Skeletal muscle tissue (tissue), 3 donors: ENCODE measurements at regions not wholly inside any gene's neighbourhood (a gene's known extent, or its start where the extent isn't known, plus 50 kb on each side); places are given as distances from the start of the nearest gene placed in this dataset.

Experiments
- H3K27ac ChIP-seq: one replicate; pipeline ENCODE4 v1.7.0; 2013; ENCODE audit warnings: mild to moderate bottlenecking, low read depth, low read length, inconsistent platforms
- H3K27me3 ChIP-seq, 3 donors: one replicate each; pipeline ENCODE4 v1.7.0; 2013; ENCODE audit warnings: low read length in 3 of 3; ENCODE audit not compliant: control insufficient read depth in 3 of 3, insufficient read depth in 3 of 3
- H3K36me3 ChIP-seq, 3 donors: one replicate each; pipeline ENCODE4 v1.7.0; 2013; ENCODE audit warnings: low read length in 3 of 3; ENCODE audit not compliant: control insufficient read depth in 3 of 3, insufficient read depth in 3 of 3
- H3K4me1 ChIP-seq, 3 donors: one replicate each; pipeline ENCODE4 v1.7.0; 2013; ENCODE audit warnings: low read length in 3 of 3, mild to moderate bottlenecking in 3 of 3; ENCODE audit not compliant: control insufficient read depth in 3 of 3, insufficient read depth in 3 of 3
- H3K4me3 ChIP-seq, 3 donors: one replicate each; pipeline ENCODE4 v1.7.0; 2013; ENCODE audit warnings: low read length in 3 of 3
- H3K9ac ChIP-seq, 3 donors: one replicate each; pipeline ENCODE4 v1.7.0; 2013; ENCODE audit warnings: low read length in 3 of 3, mild to moderate bottlenecking in 3 of 3, moderate library complexity in 2 of 3, low read depth in 1 of 3
- H3K9me3 ChIP-seq, 3 donors: one replicate each; pipeline ENCODE4 v1.7.0; 2013; ENCODE audit warnings: low read length in 3 of 3; ENCODE audit not compliant: control insufficient read depth in 3 of 3
- donor health status: Osteomylitis.

DNA sequence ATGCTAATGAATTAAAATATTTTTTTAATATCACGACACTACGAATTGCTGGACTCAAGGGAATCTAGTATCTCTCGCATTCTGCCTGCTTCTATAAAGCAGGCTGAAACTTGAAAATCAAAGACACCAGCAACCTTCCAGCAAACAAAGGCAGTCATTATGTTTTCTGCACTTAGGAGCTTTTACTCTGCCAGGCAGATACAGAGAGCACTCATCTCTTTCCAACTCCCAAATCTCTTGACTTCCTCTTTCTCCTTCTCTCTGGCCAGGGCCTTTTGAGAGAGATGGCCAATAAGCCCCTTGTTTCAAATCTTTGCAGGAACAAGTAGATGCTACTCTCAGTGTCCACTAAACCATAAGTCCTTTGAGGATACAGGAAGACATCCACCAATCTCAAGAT, 95.2 kb upstream of the KLF3 start:
- peaks cover 0 to 4% (median 0%) of the 10 kb centered on the region in 3 donors for H3K4me1 ChIP-seq
- no peaks in the 10 kb centered on the region for H3K36me3 ChIP-seq
- H3K27me3 ChIP-seq, result no peaks in the 10 kb centered on the region
- H3K9ac ChIP-seq, result no peak overlapping the region
- no peak overlapping the region for H3K27ac ChIP-seq
- no peaks in the 10 kb centered on the region for H3K9me3 ChIP-seq
- no peak overlapping the region for H3K4me3 ChIP-seq

DNA sequence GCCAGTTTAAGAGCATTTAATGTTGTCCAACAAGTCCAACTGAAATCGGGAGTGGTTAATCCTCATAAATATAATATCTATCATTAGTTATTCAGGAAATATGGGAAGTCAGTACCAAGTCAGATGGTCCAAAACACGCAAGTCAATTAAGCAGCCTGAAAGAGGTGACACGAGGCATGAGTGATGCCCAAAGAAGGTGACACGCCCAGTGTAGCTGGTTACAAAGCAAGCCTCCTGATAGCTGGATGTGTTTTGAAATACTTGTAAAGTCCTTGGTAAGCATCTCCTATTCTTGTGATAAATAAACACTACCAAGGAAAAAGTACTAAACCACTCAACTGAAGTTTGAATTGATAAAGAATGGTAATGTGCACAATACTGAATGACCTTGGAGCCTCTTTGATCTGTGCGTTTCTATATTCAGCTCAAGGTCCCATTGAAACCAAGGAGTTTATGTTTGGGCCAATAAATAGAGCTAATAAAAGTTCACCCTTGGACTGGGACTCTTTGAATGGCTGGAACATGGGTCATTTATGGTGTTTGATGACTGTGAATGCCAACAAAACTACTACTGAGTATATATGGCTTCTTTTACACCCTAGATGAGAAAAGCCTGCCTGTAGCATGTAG, 93.2 kb upstream of the KLF3 start:
- H3K4me1 ChIP-seq, result peaks cover 9 to 14% (median 13%) of the 10 kb centered on the region in 3 donors
- no peak overlapping the region for H3K27ac ChIP-seq
- no peak overlapping the region for H3K4me3 ChIP-seq
- H3K9me3 ChIP-seq, result no peaks in the 10 kb centered on the region
- H3K9ac ChIP-seq, result no peak overlapping the region
- no peaks in the 10 kb centered on the region for H3K27me3 ChIP-seq
- no peaks in the 10 kb centered on the region for H3K36me3 ChIP-seq

DNA sequence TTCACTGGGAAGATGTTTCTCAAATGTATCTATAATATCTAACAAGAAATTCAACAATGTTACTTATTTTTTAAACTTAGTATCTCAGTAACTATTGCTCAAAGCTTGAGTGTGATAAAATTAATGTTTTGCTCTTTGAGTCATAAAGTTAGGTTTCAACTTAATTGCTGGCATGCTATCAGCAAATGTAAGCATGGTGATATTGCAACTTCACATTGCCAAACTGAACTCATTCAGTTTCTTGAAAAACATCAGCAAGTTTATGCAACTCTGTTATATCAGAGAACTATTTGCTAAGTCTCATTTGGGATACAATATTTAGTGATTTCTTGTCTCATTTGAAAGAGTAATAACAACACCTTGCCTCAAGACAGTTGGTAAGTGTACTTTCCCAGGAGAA, 91.2 kb upstream of the KLF3 start:
- Histone ChIP-seq H3K4me1 (peaks cover 9 to 14% (median 13%) of the 10 kb centered on the region in 3 donors), H3K36me3 (no peaks in the 10 kb centered on the region), H3K27me3 (no peaks in the 10 kb centered on the region), H3K9me3 (no peaks in the 10 kb centered on the region), H3K4me3 (no peak overlapping the region), H3K9ac (no peak overlapping the region), H3K27ac (no peak overlapping the region)

DNA sequence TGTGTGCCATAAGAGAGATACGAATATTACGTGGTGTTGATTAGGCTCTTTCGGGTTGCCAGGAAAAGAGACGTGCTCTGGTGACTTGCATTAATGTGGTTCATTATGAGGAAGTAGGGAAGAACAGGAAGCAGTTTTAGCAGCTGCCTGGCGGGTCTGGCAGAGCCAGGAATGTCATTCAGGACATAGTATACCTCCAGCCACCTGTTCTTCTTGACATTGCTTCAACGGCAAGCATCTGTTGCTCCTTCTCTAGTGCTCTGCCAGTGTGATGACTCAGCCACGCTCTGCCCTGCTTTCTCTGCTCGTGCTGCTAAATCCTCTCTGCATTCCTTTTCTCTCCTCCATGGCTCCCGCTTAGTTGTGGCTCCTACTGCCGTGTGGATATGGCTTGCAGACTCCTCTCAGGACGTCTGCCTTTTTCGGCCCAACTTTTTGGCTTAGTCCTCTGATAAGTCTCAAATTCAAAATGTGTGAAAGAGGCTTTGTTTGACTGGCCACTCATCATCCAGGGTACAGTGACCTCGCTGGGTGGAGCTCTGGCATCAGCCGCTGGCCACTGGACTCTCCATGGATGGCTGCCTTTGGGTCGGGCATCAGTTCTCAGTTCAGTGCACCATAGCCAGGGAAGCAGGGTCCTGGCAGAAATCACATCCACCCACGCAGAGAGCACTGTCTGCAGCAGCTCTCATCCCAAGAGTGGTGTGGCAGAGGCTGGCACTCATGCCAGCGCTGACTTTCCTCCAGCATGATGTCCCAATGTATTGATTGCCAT, 89.3 kb upstream of the KLF3 start:
- peak overlapping the region; percentile 85 for H3K27ac ChIP-seq
- H3K4me3 ChIP-seq, result peak overlapping the region; percentile 25 to 54 (median 40)
- peak overlapping the region in 2 of 3 donors; percentile 42 to 55 for H3K9ac ChIP-seq
- H3K27me3 ChIP-seq, result no peaks in the 10 kb centered on the region
- H3K4me1 ChIP-seq, result peaks cover 9 to 14% (median 13%) of the 10 kb centered on the region in 3 donors
- H3K36me3 ChIP-seq, result no peaks in the 10 kb centered on the region
- no peaks in the 10 kb centered on the region for H3K9me3 ChIP-seq

DNA sequence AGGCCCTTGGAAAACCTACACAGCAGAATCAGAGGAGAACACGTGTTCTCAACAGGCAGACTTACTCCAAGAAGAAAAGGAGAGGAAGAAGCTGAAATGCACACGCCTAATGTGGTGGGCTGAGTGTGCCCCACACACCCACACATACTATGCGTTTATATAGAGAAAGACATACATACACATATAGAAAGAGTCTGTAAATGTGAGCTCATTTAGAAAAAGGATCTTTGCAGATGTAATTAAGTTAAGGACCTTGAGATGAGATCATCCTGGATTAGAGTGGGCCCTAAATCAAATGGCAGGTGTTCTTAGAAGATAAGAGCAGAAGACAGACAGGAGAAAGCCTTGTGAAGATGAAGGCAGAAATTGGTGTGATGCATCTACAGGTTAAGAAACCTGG, 87.2 kb upstream of the KLF3 start:
- H3K9me3 ChIP-seq, result no peaks in the 10 kb centered on the region
- H3K36me3 ChIP-seq, result no peaks in the 10 kb centered on the region
- no peak overlapping the region for H3K4me3 ChIP-seq

DNA sequence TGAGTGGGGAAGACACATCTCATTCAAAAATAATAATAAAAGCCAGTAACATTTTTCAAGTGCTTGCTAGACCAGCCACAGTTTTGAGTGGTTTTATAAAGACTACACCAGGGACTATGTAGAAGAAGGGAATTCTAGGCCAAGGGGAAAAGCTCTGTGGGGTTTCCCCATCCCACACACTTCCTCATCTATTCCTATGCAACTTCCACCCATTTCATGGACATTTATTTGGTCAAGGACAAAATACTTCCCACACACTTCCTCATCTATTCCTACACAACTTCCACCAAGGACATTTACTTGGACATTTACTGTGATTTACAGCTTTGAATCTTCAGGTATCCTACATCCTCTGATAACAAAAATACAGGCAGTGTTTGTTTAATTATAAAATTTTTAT, 86.5 kb upstream of the KLF3 start:
- H3K4me3 ChIP-seq, result no peak overlapping the region
- H3K9me3 ChIP-seq, result no peaks in the 10 kb centered on the region
- H3K27me3 ChIP-seq, result no peaks in the 10 kb centered on the region
- peaks cover 9 to 15% (median 14%) of the 10 kb centered on the region in 3 donors for H3K4me1 ChIP-seq
- H3K27ac ChIP-seq, result no peak overlapping the region
- no peaks in the 10 kb centered on the region for H3K36me3 ChIP-seq
- H3K9ac ChIP-seq, result no peak overlapping the region

More for the DNA sequence above, 87.2 kb upstream of the KLF3 start:
- Histone ChIP-seq H3K27me3 (no peaks in the 10 kb centered on the region), H3K9ac (no peak overlapping the region), H3K27ac (no peak overlapping the region), H3K4me1 (peaks cover 9 to 14% (median 13%) of the 10 kb centered on the region in 3 donors)

DNA sequence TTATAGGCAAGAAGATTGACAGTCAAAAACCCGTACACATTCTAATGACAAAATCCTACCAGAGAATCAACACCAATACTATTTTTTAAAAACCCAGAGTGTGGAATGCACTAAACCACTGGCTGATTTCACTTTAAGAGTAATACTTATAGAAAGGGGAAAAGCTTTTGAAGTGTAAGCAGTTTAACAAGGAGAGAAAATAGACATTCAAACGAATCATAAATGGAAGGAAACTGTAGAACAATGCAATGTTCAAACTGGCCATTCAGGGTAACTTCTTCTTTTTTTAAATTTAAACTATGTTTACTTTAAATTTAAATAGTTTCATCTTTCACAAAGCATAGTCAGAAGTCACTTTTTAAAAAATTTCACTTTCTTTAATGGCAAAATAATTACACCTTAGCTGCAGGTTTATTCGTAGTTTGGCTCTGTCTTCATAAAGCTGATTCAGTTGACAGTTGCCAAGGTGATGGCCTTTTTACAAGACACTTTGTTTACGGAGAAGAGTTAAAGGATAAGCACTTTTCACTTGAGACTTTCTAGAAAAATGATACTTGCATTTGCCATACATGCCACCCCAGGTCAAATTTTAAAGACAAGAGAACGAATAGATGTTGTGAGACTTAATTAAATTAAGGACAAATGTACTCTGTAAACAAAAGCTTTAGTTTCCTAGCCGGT, 82.4 kb upstream of the KLF3 start:
- Histone ChIP-seq H3K9ac (no peak overlapping the region), H3K4me3 (no peak overlapping the region), H3K27ac (no peak overlapping the region), H3K4me1 (peaks cover 0 to 3% (median 0%) of the 10 kb centered on the region in 3 donors), H3K9me3 (no peaks in the 10 kb centered on the region), H3K36me3 (no peaks in the 10 kb centered on the region), H3K27me3 (no peaks in the 10 kb centered on the region)

DNA sequence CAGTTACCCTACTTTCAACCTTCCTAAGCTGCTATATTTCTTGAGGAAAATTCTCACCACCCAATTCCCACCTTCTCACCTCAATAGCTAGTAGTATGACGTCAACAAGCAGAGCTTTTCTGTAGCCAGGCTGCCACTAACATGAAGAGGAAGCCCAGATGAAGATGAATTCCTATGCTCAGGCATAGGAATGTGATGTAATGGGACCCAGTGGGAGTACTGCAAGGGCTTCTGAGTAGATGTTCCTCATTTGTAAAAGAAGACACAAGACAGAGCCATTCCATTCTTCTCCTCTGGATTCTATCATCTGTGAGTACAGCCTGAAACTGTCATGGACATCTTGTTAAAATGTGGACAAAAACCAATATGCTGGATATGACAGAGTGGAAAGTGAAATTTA, 81.6 kb upstream of the KLF3 start:
- Histone ChIP-seq H3K36me3 (no peaks in the 10 kb centered on the region), H3K9ac (no peak overlapping the region), H3K9me3 (no peaks in the 10 kb centered on the region), H3K27ac (peak overlapping the region; percentile 48), H3K27me3 (no peaks in the 10 kb centered on the region), H3K4me1 (peaks cover 0 to 3% (median 0%) of the 10 kb centered on the region in 3 donors), H3K4me3 (no peak overlapping the region)

DNA sequence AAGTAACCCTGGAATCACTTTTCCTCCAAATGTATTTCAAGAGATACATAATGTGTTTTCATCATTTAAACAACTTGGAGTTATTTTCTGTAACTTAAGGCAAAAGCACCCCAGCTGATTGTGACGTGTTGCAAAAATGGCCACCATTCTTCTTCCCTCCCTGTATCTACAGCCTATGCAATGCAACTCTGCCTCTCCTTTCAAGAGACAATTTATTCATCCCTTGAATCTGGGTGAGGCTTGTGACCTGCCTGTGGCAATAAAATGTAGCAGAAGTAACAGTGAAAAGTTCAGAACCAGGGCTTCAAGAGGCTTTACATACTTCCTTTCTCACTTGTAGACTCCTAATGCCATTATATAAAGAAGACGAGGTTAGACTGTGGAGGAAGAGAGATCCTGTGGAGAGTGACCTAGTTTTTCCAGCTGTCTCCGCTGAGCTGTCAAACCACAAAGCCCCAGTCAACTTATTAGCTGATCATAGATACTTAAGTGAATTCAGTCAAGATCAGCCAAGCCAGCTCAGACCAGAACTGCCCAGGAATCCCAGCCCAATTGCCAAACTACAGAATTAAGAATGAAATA, 81.0 kb upstream of the KLF3 start:
- Histone ChIP-seq H3K4me1 (peaks cover 0 to 3% (median 0%) of the 10 kb centered on the region in 3 donors), H3K27me3 (no peaks in the 10 kb centered on the region), H3K9me3 (no peaks in the 10 kb centered on the region), H3K4me3 (no peak overlapping the region), H3K36me3 (no peaks in the 10 kb centered on the region), H3K9ac (no peak overlapping the region), H3K27ac (peak overlapping the region; percentile 48)
